ENCODE measurements at regions not wholly inside any gene's neighbourhood (a gene's known extent, or its start where the extent isn't known, plus 50 kb on each side); places are given as distances from the start of the nearest gene placed in this dataset.
"Not testable (repeated sequence)": the region's sequence is repeated elsewhere in the genome, so short reads cannot be mapped to it uniquely, and the experiment has no call there.

DNA sequence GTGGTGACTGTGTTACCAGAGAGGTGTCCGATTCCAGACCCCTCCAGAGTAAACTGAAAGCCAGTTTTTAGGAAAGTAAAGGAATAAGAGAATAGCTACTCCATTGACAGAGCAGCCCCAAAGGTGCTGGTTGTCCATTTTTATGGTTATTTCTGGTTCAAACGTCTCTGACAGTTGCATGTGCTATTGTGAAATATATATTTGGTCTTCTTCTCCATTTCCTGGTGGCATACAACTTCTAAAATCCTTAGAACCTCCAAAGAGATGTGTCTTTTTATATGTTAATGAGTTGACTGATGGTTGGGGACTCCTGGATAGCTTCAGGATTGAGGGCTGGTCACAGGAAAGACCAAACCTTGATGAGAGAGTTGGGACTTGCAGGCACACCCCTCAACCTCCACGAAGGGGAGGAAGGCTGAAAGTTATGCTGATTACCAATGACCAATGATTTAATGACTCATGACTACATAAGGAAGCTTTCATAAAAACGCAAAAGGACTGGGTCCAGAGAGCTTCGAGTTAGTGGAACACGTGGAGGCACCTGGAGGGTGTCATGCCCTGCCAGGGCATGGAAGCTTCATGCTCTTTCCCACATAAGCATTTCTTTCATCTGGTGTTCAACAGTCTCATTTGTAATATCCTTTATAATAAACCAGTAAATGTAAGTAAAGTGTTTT is 100.7 kb downstream of the SLC16A1 start:
- H3K4me3 ChIP-seq (ENCODE audit: low read depth, low read length) = no peak overlapping the region

- not testable (repeated sequence) for H3K4me3 ChIP-seq (ENCODE audit: low read depth, low read length)
Measured at GRCh38 chr1:112854368-112854984, 101.5 kb downstream of the SLC16A1 start.

- H3K4me3 ChIP-seq (ENCODE audit: low read depth, low read length) = not testable (repeated sequence)
Measured at GRCh38 chr1:112853915-112854314, 102.1 kb downstream of the SLC16A1 start.

GRCh38 chr1:112852934-112853333 is 103.1 kb downstream of the SLC16A1 start:
- no peak overlapping the region for H3K4me3 ChIP-seq (ENCODE audit: low read depth, low read length)

DNA sequence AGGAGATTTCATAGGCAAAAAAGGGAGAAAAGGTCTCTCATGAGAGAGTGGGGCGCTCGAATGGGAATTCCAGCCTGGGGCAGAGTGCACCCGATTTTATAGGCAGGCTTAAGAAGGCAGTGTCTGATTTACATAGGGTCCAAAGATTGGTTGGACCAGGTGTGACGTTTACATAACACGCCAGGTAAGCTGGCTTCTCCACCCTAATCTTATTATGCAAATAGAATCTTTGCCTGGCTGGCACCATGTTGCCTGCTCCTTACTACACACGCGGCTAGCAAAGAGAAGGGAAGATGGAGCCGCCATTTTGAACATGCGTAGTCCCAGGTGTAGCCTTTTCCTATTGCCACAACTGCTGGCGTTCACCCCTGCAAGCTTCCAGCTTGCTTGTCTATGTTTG is 103.7 kb downstream of the SLC16A1 start:
- no peak overlapping the region for H3K4me3 ChIP-seq (ENCODE audit: low read depth, low read length)

- H3K4me3 ChIP-seq (ENCODE audit: low read depth, low read length) = no peak overlapping the region
Measured at GRCh38 chr1:112850034-112850757, 105.8 kb downstream of the SLC16A1 start.

DNA sequence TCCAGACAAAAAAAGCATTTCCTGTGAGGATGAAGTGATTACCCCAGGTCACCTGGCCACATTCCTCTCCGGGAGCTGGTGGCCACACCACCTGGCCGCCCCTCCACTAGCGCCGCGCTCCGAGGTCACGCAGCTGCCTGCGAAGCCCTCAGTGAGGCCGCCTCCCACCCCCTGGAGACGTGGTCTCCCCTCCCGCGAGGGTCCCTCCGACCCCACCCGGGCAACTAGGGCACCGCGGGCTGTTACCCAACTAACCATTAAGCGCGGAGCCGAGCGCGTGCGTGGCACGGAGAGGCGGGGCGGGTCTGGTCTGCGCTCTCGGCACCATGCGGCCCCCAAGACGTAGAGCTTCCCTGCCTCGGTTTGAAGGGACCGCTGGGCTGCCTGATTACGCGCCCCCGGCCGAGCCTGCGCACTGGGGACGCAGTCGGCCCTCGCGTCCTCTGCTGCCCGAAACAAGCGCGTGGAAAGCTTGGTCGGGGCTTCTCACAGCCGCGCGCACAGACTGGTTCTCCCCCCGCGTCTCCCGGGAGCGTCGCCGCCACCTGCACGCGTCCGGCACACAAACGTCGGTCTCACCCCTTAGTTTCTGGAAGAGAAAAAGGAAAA is 106.5 kb downstream of the SLC16A1 start:
- H3K4me3 ChIP-seq (ENCODE audit: low read depth, low read length) = peak overlapping the region; percentile 8

GRCh38 chr1:112841825-112842224 is 114.2 kb downstream of the SLC16A1 start:
- H3K4me3 ChIP-seq (ENCODE audit: low read depth, low read length) = no peak overlapping the region

DNA sequence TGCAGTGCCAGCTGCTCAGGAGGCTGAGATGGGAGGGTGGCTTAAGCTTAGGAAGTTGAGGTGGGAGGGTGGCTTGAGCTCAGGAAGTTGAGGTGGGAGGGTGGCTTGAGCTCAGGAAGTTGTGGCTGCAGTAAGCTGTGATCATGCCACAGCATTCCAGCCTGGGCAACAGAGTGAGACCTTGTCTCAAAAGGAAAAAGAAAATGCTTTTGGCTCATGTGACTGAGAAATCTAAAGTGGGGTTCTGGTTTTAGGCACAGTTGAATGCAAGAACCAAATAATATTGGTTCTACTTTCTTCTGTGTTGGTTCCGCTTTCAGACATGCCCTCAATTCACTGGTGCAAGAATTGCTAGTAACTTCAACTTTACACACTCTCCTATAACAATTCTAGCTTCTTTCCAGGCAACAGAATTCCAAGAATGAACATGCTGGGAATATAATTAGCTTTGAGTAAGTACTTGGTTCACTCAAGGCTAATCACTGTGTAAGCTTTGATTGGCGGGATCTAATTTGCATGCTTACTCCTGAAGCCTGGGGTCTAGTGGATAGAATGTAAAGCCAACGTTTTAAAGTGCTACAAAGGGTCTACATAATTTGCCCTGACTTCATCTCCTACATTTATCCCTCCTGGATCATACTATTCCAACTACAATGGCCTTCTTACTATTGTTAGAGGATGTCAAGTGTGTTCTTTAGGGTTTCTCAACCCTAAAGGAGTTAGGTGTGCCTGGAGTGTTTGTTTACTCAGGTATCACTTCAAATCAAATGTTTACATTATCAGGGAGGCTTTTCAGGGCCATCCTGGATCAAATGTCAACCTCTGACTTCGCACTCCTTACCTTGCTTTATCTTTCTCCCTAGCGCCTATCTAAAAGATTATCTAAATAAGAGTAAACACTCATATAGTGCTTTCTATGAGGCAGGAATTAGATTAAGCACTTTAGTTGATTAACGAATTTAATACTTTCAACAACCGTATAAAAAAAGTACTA is 115.1 kb downstream of the SLC16A1 start:
- no peak overlapping the region for H3K4me3 ChIP-seq (ENCODE audit: low read depth, low read length)

- H3K4me3 ChIP-seq (ENCODE audit: low read depth, low read length) = no peak overlapping the region
Measured at GRCh38 chr1:112836642-112837041, 119.4 kb downstream of the SLC16A1 start.

DNA sequence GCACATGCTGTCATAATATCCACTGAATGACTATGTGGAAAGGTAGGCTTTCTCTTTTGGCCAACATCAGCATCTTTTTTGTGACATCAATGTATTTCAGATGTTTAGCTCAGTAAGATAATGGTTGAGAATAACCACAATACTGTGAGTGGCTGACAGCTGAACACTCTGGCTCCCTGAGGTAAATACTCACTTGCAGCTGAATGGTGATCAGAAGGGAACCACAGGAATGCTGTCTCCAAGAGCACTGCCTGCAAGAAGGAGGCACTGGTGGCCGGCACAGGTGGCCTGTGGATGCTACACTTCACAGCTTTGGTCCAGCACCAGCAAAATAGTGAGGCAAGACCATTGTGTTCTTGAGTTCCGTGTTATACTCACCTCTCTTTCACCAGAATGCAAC is 118.7 kb upstream of the PPM1J start:
- H3K4me3 ChIP-seq (ENCODE audit: low read depth, low read length) = no peak overlapping the region

DNA sequence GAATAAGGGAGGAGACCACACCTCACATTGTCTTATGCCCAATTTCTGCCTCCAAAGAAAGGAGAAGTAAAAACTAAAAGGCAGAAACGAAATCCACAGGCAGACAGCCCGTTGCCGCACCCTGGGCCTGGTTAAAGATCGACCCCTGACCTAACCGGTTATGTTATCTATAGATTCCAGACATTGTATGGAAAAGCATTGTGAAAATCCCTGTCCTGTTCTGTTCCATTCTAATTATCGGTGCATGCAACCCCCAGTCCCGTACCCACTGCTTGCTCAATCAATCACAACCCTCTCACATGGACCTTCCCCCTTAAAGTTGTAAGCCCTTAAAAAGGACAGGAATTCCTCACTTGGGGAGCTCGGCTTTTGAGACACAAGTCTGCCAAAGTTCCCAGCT is 117.1 kb upstream of the PPM1J start:
- H3K4me3 ChIP-seq (ENCODE audit: low read depth, low read length) = not testable (repeated sequence)

- not testable (repeated sequence) for H3K4me3 ChIP-seq (ENCODE audit: low read depth, low read length)
Measured at GRCh38 chr1:112829691-112830090, 114.6 kb upstream of the PPM1J start.

- no peak overlapping the region for H3K4me3 ChIP-seq (ENCODE audit: low read depth, low read length)
Measured at GRCh38 chr1:112828716-112829115, 113.6 kb upstream of the PPM1J start.

DNA sequence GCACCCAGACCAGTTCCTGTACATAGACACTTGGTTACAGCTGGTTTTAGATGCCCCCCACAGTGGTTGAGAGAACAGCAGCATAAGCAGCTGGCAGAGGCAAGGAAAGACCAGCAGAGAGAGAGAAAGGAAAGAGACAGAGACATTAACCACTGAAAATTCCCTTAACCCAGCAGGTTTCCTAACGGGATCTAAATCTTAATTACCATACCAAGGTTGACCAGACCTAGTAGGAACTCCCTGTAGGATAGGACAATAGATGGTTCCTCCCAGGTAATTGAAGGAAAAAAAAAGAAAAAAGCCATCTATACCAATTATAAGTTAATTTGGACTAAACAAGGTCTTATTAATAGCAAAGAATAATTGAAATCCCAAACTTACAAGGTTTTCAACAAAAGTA is 112.3 kb upstream of the PPM1J start:
- not testable (repeated sequence) for H3K4me3 ChIP-seq (ENCODE audit: low read depth, low read length)

GRCh38 chr1:112826217-112826944 is 111.2 kb upstream of the PPM1J start:
- no peak overlapping the region for H3K4me3 ChIP-seq (ENCODE audit: low read depth, low read length)

DNA sequence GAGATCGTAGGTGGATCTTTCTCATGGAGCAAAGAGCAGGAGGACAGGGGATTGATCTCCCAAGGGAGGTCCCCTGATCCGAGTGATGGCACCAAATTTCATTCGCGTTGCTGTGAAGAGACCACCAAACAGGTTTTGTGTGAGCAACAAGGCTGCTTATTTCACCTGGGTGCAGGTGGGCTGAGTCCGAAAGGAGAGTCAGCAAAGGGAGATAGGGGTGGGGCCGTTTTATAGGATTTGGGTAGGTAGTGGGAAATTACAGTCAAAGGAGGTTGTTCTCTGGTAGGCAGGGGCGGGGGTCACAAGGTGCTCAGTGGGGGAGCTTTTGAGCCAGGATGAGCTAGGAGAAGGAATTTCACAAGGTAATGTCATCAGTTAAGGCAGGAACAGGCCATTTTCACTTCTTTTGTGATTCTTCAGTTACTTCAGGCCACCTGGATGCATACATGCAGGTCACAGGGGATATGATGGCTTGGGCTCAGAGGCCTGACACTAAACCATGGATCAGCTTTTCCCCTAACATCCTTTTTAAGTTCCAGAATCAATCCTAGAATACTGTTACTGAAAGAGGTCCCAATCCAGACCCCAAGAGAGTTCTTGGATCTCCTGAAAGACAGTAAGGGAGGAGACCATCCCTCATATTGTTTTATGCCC is 110.6 kb upstream of the PPM1J start:
- H3K4me3 ChIP-seq (ENCODE audit: low read depth, low read length) = not testable (repeated sequence)

- peak overlapping the region; percentile 30 for H3K4me3 ChIP-seq (ENCODE audit: low read depth, low read length)
Measured at GRCh38 chr1:112825075-112825474, 109.9 kb upstream of the PPM1J start.

- H3K4me3 ChIP-seq (ENCODE audit: low read depth, low read length) = not testable (repeated sequence)
Measured at GRCh38 chr1:112821307-112822063, 106.4 kb upstream of the PPM1J start.

All from iPS-11a (cell line).